ENCODE measurements at regions not wholly inside any gene's neighbourhood (a gene's known extent, or its start where the extent isn't known, plus 50 kb on each side); places are given as distances from the start of the nearest gene placed in this dataset.

GRCh38 chr10:88023676-88024075 is 160.3 kb downstream of the PTEN start:
- DNase-seq (ENCODE audit: low spot score) = no peak

- DNase-seq (ENCODE audit: low spot score) = no peak
Measured at GRCh38 chr10:88026031-88026430, 162.6 kb downstream of the PTEN start.

- no peak for DNase-seq (ENCODE audit: low spot score)
Measured at GRCh38 chr10:88027570-88027969, 164.1 kb downstream of the PTEN start.

- no peak for DNase-seq (ENCODE audit: low spot score)
Measured at GRCh38 chr10:88028072-88028471, 164.6 kb downstream of the PTEN start.

- DNase-seq (ENCODE audit: low spot score) = no peak
Measured at GRCh38 chr10:88028654-88029053, 165.2 kb downstream of the PTEN start.

DNA sequence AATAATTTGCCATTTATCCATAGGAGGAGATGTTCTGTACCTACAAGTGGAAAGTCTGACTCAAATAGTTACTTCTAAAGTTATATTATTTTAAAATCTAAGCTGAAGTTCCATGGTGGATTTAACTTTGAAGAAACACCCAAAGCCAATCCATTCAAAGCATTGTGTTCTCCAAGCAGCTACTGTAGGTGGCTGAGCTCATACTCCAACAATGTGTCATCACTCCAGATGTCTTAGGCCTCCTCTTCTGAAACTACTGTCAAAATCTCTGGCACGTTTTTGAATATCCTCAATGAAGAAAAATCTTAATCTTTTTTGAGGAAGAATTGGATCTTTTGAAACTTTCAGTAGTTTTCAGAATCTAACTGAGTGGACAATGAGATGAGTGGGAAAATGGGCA is 169.1 kb downstream of the PTEN start:
- peak; percentile 30 for DNase-seq (ENCODE audit: low spot score)

- DNase-seq (ENCODE audit: low spot score) = no peak
Measured at GRCh38 chr10:88033385-88033784, 170.0 kb downstream of the PTEN start.

DNA sequence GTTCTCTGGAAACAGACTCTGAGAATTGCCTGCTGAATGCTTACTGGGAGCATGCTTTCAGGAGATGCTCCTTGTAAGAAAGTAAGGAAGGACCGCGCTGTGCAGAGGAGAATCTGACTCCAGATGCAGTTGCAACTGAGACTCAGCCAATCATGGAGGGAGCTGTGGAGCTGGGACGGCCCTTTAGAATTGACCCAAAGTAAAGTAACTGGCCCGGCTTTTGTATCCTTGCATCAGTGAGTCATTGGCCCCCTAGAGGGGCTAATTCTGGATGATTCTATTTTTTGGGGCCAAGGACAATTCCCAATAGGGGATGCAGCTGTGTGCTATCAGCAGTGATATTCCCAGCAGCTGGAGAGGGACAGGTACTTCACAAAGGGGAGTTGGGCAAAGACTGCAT is 170.4 kb downstream of the PTEN start:
- DNase-seq (ENCODE audit: low spot score) = no peak

DNA sequence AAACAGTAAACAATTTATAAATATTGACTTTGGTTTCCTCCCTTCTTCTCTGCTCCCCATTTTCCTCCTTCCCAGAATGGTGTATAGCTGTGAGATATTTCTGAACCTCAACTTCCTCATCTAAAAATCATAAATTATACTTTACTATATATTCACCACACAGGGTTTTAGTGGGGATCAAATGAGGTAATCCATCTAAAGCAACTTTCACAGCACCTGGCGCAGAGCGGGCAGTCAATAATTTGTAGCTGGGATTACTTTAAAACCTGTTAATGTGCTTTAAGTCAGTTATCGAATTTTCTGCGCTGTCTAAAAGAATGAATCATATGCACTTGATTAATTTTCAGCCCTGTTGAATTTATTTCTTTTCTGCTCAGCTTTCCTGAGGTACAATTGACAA is 172.7 kb downstream of the PTEN start:
- no peak for DNase-seq (ENCODE audit: low spot score)

DNA sequence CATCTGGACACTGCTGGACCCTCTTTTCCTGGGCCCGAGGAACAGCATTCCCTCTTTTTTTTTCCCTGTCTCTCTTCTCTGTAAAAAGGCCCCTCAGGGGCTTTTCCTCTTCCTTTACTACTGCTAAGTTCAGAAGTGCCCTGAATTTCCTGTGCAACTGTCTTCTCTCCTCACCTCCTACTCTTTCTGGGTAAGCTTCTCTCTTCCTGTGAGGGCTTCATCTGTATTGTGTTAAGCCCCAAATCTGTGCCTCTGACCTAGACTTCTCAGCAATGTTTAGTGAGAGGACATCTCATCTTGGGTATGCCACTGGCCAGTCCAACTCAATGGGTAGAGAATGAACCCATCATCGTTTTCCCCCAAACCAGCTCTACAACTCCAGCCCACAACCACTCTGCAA is 174.2 kb downstream of the PTEN start:
- no peak for DNase-seq (ENCODE audit: low spot score)

GRCh38 chr10:88038268-88038667 is 174.8 kb downstream of the PTEN start:
- no peak for DNase-seq (ENCODE audit: low spot score)

DNA sequence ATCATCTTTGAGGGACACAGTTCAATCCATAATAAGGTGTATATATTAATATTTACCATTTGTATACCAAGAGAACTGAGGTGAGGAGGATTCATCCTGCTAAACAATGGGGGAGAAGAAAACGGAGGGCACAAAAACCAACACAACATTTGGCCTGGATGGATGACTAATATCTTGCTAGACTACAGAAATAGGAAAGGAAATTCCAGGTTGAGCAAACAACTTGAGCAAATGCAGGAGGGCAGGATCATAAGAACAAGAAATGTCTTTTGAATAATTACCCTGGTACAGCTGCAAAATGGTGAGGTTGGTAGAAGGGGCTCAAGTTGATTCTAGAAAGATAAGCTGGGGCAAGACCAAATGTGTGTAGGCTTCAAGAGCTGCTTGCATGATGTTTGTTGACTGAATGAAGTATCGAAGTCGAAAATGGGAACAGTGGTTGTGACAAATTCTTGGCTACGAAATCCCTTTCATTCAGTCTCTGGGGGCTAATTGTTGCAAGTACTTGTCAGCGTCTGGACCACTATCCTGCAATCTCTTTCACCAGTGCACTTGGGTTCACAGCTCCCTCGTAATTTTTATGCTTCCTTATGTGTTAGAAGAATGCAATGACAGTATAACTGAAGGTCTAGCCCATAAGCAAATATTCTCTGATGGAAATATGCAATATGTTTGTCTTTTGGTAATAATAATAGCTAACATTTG is 176.2 kb downstream of the PTEN start:
- DNase-seq (ENCODE audit: low spot score) = no peak

DNA sequence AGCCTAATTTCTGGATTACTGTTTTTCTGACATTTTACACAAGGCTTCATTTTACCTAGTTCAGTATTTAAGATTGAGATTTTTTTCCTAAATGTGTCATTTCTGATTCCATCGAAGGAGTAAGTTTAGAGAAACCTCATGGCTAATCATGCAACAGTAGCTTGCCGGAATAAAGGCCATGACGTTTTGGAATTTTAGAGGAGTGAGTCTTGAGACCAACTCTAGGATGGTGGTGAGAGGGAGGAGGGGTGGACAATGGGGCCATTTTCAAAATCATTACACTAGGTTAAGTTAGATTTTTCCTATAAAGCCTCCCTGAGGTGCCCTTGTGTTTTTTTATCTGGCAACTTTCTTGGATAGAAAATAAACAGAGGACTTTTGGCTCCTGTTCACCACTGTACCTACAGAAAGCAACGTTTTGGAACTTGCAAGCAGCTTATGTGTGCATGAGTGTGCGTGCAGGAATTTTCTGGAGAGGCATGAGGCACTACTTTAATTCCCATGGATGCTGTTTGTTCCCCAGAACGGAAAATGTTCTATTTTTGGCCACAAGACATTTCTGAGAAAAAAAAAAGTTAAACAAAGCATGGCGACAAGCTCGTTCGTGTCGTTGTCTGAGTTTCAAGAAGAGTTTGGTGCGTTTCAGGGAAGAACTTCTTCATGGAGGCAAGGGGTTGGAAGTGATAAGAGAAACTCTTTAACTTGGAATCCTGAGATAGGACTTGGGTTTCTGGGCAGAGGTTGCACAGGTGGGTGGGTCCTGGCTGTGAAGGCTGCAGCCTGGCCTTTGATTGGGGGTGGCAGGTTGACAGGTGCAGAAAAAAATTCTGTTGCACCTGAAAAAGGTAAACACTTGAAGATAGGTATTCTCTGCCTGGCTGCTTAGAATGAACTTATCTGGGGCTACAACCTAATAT is 178.1 kb downstream of the PTEN start:
- DNase-seq (ENCODE audit: low spot score) = no peak

- DNase-seq (ENCODE audit: low spot score) = peak; percentile 8
Measured at GRCh38 chr10:88042160-88043100, 179.0 kb downstream of the PTEN start.

DNA sequence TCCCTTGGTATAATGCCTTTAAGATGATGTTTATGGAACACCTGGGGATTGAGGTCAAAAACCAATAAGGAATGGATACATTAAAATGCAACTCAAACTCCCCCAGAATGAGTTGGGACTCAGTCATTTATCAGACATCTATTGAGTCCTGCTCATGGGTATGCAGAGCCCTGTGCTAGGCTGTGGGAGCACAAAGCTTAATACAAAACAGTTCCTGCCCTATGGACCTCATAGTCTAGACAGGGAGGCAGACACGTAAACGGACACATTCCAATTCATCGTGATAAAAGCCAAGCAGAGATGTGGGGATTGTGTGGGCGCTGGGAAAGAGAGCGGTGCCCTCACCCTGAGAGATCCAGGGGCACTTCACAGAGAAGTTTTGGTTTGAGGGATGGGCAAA is 181.7 kb downstream of the PTEN start:
- no peak for DNase-seq (ENCODE audit: low spot score)

- DNase-seq (ENCODE audit: low spot score) = no peak
Measured at GRCh38 chr10:88045656-88046415, 182.4 kb downstream of the PTEN start.

GRCh38 chr10:88047579-88047978 is 184.2 kb downstream of the PTEN start:
- no peak for DNase-seq (ENCODE audit: low spot score)

DNA sequence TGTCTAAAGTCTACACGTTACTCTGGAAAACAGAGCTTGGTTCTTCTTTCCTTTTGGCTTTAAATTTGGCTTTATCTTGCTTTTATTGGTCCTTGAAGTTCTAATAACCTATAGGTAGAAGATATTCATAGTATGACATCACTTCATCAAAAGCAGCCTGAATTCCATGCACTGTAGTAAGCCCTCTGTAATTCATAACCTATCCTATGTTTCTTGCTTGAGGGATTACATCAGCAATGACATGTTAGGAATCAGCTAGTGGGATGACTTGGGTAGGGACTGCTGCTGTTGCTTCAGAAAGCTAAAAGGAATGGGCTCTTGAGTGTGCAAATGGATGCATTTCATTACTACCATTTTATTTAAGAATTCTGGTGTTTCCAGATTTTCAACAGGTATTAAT is 184.9 kb downstream of the PTEN start:
- DNase-seq (ENCODE audit: low spot score) = no peak

- no peak for DNase-seq (ENCODE audit: low spot score)
Measured at GRCh38 chr10:88049204-88049603, 185.8 kb downstream of the PTEN start.

DNA sequence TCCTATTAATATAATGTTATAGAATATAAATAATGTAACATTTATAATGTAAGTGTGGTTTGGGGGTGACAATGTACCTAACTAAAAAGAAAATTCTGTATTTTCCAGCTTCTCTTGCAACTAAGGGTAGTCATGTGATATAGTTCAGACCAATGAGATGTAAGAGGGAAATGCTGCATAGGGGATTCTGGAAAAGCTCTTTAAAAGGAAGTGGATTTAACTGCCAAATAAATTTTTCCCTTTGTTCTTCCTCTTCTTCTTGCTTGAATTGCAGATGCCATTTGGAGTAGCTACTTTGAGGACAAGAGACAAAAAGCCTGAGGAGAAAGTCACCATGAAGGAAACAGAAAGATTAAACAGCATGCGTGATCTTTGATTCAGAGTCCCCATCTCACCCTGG is 194.3 kb downstream of the PTEN start:
- no peak for DNase-seq (ENCODE audit: low spot score)

DNA sequence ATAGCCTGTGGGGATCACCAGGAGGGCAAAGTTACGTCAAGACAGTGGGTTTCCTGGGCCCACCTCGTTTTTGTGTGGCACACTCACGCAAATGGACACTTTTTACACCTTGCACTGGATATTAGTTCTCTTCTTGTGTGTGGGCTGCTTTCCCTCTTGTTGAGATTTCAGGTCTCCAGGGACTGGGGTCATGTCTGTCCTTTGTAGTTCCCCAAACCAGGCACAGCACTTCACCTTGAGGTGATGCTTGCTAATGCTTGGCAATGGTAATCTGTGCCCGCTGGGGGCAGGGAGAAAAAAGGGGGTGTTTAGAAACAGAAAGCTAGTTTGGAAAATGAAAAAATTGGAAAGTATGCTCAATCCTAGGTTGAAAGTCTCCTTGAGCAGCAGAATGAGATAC is 195.3 kb downstream of the PTEN start:
- DNase-seq (ENCODE audit: low spot score) = no peak
